Lung (tissue), 11 donors: ENCODE measurements at regions not wholly inside any gene's neighbourhood (a gene's known extent, or its start where the extent isn't known, plus 50 kb on each side); places are given as distances from the start of the nearest gene placed in this dataset.

ENCODE experiments used
- ATAC-seq: fragments of 200-7000 bp; cut with Tn5 transposase; one replicate; pipeline ENCODE4 v1.9.1; 2020; ENCODE audit warnings: moderate number of reproducible peaks; ENCODE audit not compliant: insufficient read depth, low FRiP score
- DNase-seq, 3 donors: peaks; one replicate each; pipeline ENCODE4 v3.0.0-alpha.2; 2013 to 2017
- H3K27ac ChIP-seq, 2 donors: one replicate each; pipeline ENCODE4 v1.5.1; 2013; ENCODE audit warnings: mild to moderate bottlenecking in 2 of 2, moderate library complexity in 2 of 2, control low read depth in 1 of 2, inconsistent platforms in 1 of 2, low read depth in 1 of 2, low read length in 1 of 2
- H3K27me3 ChIP-seq, 3 donors: one replicate each; pipeline ENCODE4 v1.5.1; 2013; ENCODE audit warnings: low read length in 2 of 3; ENCODE audit not compliant: control insufficient read depth in 3 of 3, insufficient read depth in 3 of 3
- H3K36me3 ChIP-seq, 4 donors: one replicate each; pipeline ENCODE4 v1.5.1; 2013; ENCODE audit warnings: low read length in 4 of 4, mild to moderate bottlenecking in 1 of 4, moderate library complexity in 1 of 4; ENCODE audit not compliant: control insufficient read depth in 4 of 4, insufficient read depth in 4 of 4
- H3K4me1 ChIP-seq, 5 donors: one replicate each; pipeline ENCODE4 v1.5.1; 2013; ENCODE audit warnings: low read length in 5 of 5, mild to moderate bottlenecking in 2 of 5, moderate library complexity in 1 of 5; ENCODE audit not compliant: control insufficient read depth in 5 of 5, insufficient read depth in 5 of 5
- H3K4me3 ChIP-seq: one replicate; pipeline ENCODE4 v1.5.1; 2013; ENCODE audit warnings: mild to moderate bottlenecking, control low read depth, moderate library complexity
- H3K9ac ChIP-seq, 2 donors: one replicate each; pipeline ENCODE4 v1.5.1; 2013; ENCODE audit warnings: low read length in 2 of 2, control low read depth in 1 of 2; ENCODE audit not compliant: insufficient read depth in 1 of 2
- H3K9me3 ChIP-seq, 4 donors: one replicate each; pipeline ENCODE4 v1.5.1; 2013; ENCODE audit warnings: low read length in 3 of 4, mild to moderate bottlenecking in 1 of 4, moderate library complexity in 1 of 4; ENCODE audit not compliant: control insufficient read depth in 4 of 4, insufficient read depth in 3 of 4
- WGBS, 2 donors: extraction: QIAGEN DNeasy Blood & Tissue Kit; methylation state at CpG; one replicate each; pipeline ENCODE4 v1.1.7; 2013; 5-methylcytosine and 5-hydroxymethylcytosine counted together
- TF ChIP-seq, protein P1 (sequence below): IDR thresholded peaks from 2 replicates; pipeline ENCODE4 v1.5.1; 2012; ENCODE audit warnings: mild to moderate bottlenecking; ENCODE audit errors: control extremely low read depth, extremely low read depth
- donor health status: control.
- donor health status: control.
- donor health status: Bipolar disorder and iron deficiency.
- donor health status: healthy.
- donor health status: DM: yes; HTN: yes; CAD: no.

DNA sequence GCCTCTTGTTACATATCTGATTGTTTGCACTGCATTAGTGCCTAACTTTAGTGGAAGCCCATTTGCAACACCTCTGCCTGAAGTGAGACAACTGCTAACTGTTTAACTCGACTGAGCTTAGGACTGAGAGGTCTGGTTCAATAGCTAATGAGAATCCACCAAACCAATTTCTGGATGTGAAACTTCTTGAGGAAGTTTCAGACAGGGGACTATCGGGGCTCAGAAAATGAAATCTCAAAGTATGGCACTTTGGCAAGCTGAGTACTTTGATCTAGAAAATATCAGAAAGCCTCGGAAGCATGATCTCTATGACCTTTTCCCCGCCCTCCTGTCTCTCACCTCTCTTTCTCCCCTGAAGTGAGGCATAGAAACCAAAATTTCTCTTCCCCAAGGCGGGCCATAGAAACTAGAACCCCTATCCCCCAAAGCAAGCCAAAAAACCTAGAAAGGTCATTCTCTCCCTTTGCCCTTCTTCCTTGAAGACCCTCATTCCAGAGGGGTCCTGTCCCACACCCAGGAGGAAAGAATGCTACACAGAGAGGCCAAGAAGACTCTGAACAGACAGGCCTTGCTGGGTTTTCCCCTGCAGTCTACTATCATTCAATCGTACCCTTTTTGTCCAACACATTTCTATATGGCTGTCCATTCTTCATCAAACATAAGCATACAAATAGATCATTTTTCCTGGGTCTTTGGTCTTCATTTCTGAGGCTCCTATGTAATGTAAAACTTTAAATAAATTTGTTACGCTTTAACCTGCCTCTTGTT lies 69.6 kb upstream of the CREB1 start:
- Histone ChIP-seq H3K4me1 (no peaks in the 10 kb centered on the region), H3K27ac (no peak overlapping the region), H3K4me3 (no peak overlapping the region), H3K27me3 (no peaks in the 10 kb centered on the region), H3K9ac (no peak overlapping the region), H3K36me3 (no peaks in the 10 kb centered on the region), H3K9me3 (peaks cover 0 to 2% (median 0%) of the 10 kb centered on the region in 4 donors)
- WGBS, 2 donors = 65 to 71% methylated on average over 7 of the region's 7 CpGs
- DNase-seq (no peak), ATAC-seq (no peak)
- TF ChIP-seq, protein P1, sequence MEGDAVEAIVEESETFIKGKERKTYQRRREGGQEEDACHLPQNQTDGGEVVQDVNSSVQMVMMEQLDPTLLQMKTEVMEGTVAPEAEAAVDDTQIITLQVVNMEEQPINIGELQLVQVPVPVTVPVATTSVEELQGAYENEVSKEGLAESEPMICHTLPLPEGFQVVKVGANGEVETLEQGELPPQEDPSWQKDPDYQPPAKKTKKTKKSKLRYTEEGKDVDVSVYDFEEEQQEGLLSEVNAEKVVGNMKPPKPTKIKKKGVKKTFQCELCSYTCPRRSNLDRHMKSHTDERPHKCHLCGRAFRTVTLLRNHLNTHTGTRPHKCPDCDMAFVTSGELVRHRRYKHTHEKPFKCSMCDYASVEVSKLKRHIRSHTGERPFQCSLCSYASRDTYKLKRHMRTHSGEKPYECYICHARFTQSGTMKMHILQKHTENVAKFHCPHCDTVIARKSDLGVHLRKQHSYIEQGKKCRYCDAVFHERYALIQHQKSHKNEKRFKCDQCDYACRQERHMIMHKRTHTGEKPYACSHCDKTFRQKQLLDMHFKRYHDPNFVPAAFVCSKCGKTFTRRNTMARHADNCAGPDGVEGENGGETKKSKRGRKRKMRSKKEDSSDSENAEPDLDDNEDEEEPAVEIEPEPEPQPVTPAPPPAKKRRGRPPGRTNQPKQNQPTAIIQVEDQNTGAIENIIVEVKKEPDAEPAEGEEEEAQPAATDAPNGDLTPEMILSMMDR = no peak

DNA sequence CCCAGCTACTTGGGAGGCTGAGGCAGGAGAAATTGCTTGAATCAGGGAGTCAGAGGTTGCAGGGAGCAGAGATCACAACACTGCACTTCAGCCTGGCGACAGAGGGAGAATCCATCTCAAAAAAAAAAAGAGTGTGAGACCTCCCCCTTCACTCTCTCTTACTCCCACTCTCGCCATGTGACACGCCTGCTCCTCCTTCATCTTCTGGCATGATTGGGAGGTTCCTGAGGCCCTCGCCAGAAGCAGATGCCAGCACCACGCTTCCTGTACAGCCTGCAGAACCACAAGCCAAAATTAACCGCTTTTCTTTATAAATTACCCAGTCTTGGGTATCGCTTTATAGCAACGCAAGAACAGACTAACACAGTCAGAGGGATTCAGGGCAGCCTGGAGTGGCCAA lies 66.3 kb upstream of the CREB1 start:
- Histone ChIP-seq H3K27me3 (no peaks in the 10 kb centered on the region), H3K9me3 (peaks cover 0 to 2% (median 0%) of the 10 kb centered on the region in 4 donors), H3K36me3 (no peaks in the 10 kb centered on the region), H3K27ac (no peak overlapping the region), H3K4me3 (no peak overlapping the region), H3K4me1 (peaks cover 0 to 3% (median 0%) of the 10 kb centered on the region in 5 donors), H3K9ac (no peak overlapping the region)
- TF ChIP-seq, protein P1 = no peak
- no peak for DNase-seq
- WGBS, 2 donors = 84 to 87% methylated on average over 8 of the region's 8 CpGs
- ATAC-seq = no peak

DNA sequence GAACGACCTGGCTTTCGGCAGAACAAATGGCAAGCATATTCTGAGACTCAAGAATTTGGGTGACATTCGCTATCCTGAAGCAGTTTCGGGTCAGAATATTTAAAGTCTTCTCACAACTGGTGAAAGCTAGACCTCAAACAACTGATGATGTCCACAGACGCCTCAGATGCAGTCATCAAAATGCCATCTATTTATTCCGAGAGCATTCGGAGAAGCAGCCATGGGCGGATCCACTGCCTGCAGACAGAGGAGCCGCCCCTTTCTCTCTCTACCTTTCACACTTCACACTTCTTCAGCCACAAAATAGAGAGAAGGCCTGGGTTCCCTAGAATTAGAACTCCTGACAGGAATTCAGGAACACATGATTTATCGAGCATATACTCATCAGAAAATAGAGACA lies 65.8 kb upstream of the CREB1 start:
- no peak for ATAC-seq
- Histone ChIP-seq H3K27me3 (no peaks in the 10 kb centered on the region), H3K4me1 (peaks cover 0 to 3% (median 0%) of the 10 kb centered on the region in 5 donors), H3K9ac (no peak overlapping the region), H3K9me3 (peaks cover 0 to 2% (median 0%) of the 10 kb centered on the region in 4 donors), H3K27ac (no peak overlapping the region), H3K4me3 (no peak overlapping the region), H3K36me3 (no peaks in the 10 kb centered on the region)
- DNase-seq = no peak
- TF ChIP-seq, protein P1 = no peak
- 91 to 95% methylated on average over 10 of the region's 10 CpGs for WGBS, 2 donors
